ENCODE measurements at regions not wholly inside any gene's neighbourhood (a gene's known extent, or its start where the extent isn't known, plus 50 kb on each side); places are given as distances from the start of the nearest gene placed in this dataset.

DNA sequence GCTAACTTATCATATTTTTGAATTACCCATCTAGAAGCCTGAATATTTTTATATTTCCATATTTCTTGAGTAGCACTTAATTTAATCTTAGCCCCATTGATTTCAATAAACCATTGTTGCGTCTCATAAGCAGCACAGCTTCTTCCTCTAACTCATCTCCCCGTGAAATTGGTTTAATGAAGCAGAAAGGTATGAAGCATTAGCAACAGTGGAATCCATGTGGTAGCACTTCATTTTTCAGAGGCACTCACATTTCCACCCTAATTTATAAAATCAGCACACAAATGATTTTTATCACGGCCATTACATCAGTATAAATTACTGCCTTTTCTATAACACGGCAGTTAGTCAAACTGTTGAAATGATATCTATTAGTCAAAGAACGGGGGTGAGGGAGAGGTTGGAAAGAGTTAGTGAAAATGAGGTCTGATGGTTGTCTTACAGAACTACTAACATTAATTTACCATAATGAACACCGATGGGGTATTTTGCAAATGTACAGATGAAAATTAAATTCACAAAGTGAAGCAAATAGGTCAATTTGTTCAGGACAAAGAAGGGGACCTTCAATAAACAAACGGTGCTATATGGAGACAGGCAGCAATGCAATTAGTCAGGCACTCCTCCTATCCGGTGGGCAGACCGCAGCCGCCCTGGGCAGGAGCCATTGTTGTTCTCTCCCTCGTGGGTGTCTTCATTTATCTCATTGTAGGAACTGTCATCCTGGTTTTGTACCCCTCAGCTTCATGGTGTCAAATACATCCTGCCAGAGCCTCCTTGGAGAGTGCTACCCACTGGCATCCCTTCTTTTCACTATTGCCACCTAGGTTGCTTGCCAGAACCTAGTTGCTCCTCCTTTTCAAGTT lies 205.7 kb downstream of the SOX3 start:
- TF ChIP-seq NR3C1 (CRISPR knock-in tag; conservative IDR thresholded peaks at IDR 0.05; ENCODE audit: low read depth), result no peak
- TF ChIP-seq SP1 (CRISPR knock-in tag; conservative IDR thresholded peaks at IDR 0.05), result no peak
- TF ChIP-seq CTCF (IDR thresholded peaks at IDR 0.05), result no peak
- TF ChIP-seq, protein P1, sequence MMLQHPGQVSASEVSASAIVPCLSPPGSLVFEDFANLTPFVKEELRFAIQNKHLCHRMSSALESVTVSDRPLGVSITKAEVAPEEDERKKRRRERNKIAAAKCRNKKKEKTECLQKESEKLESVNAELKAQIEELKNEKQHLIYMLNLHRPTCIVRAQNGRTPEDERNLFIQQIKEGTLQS (CRISPR knock-in tag; conservative IDR thresholded peaks at IDR 0.05), result no peak

Measured in WTC11 (cell line).